ENCODE measurements at regions not wholly inside any gene's neighbourhood (a gene's known extent, or its start where the extent isn't known, plus 50 kb on each side); places are given as distances from the start of the nearest gene placed in this dataset.
A peak's percentile ranks its signal among the peaks of the same experiment; 100 is the strongest.

DNA sequence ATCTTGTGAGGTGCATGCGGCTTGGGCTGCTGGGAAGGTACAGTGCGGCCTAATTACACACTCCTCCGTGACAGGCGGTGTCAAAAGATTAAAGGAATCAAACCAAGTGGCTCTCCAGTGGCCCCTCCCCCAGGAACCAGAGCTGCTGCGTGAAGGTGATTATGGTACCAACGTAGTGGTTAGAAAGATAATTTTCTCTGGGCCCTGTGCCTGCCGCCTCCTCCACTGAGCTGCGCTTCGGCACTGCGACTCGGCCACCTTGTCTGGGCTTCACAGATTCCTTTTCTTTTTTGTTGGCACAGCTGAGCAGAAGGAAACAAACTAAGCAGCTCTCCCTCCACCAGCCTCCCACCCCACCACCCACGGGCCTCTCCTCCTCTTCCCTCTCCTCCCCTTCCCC lies 113.2 kb upstream of the SDK2 start:
- TF ChIP-seq CTCF (conservative IDR thresholded peaks at IDR 0.05; ENCODE audit: control insufficient read depth, insufficient read depth, low read depth, low read length): no peak
- no peak for DNase-seq (ENCODE audit: low read depth)
- H3K4me3 ChIP-seq (ENCODE audit: control insufficient read depth, low read depth, low read length): no peak overlapping the region

GRCh38 chr17:73758245-73758644 lies 114.0 kb upstream of the SDK2 start:
- no peak for DNase-seq (ENCODE audit: low read depth)
- no peak for TF ChIP-seq CTCF (conservative IDR thresholded peaks at IDR 0.05; ENCODE audit: control insufficient read depth, insufficient read depth, low read depth, low read length)
- no peak overlapping the region for H3K4me3 ChIP-seq (ENCODE audit: control insufficient read depth, low read depth, low read length)

DNA sequence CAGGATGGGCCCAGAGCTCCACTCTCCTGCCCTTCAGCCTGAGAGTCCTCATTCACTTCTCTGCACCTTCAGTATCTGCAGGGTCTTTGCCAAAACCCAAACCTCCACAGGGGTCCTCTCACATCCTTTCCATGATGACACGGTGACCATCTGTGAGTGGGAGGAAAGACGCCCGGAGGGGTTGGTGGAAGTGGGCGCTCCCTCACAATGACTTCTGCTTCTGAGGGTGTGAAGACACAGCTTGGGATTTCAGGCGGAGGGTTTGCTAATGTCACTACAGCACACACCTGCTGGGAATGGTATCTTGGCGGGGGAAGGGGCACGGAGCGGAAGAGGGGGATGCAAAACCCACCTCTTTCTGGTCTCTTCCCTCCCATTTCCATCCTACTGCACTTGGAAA lies 115.1 kb upstream of the SDK2 start:
- H3K4me3 ChIP-seq (ENCODE audit: control insufficient read depth, low read depth, low read length): no peak overlapping the region
- no peak for TF ChIP-seq CTCF (conservative IDR thresholded peaks at IDR 0.05; ENCODE audit: control insufficient read depth, insufficient read depth, low read depth, low read length)
- no peak for DNase-seq (ENCODE audit: low read depth)

DNA sequence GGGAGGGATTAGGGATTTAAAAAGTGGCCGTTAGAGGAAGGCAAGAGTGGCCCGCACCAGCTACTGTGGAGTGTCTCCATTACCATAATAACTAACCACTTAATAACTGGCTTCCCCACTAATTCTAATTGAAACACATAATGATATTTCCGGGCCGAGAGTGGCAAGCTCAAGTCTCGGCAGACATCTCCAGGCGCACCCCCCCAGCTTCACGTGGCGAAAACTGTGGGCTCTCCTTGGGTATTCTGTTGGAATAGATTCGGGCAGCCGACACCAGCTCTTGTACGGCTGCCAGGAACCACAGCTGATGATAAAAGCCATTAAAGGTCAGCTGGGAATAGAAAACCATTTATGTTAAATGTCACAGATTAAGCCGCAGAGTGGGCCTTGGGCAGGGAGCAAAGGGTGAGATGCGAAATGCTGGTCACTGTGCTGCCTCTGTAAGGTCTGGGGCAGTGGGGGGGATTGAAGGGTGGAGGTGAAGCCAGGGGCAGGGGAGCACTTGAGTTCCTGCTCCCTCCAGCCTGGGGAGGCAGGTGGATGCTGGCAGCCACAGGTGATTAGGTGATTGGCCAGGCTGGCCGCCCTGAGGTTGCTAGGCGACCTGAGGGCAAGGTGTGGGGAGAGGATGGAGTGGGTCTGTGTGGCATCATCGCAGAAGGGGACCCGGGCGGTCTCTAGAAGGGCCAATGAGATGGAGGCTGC lies 115.6 kb upstream of the SDK2 start:
- H3K4me3 ChIP-seq (ENCODE audit: control insufficient read depth, low read depth, low read length): no peak overlapping the region
- no peak for DNase-seq (ENCODE audit: low read depth)
- TF ChIP-seq CTCF (conservative IDR thresholded peaks at IDR 0.05; ENCODE audit: control insufficient read depth, insufficient read depth, low read depth, low read length): no peak

GRCh38 chr17:73760439-73760758 lies 116.2 kb upstream of the SDK2 start:
- no peak overlapping the region for H3K4me3 ChIP-seq (ENCODE audit: control insufficient read depth, low read depth, low read length)
- no peak for TF ChIP-seq CTCF (conservative IDR thresholded peaks at IDR 0.05; ENCODE audit: control insufficient read depth, insufficient read depth, low read depth, low read length)
- no peak for DNase-seq (ENCODE audit: low read depth)

GRCh38 chr17:73765824-73766563 lies 121.7 kb upstream of the SDK2 start:
- no peak for TF ChIP-seq CTCF (conservative IDR thresholded peaks at IDR 0.05; ENCODE audit: control insufficient read depth, insufficient read depth, low read depth, low read length)
- peak; percentile 19 for DNase-seq (ENCODE audit: low read depth)
- no peak overlapping the region for H3K4me3 ChIP-seq (ENCODE audit: control insufficient read depth, low read depth, low read length)
